ENCODE measurements at regions not wholly inside any gene's neighbourhood (a gene's known extent, or its start where the extent isn't known, plus 50 kb on each side); places are given as distances from the start of the nearest gene placed in this dataset.

DNA sequence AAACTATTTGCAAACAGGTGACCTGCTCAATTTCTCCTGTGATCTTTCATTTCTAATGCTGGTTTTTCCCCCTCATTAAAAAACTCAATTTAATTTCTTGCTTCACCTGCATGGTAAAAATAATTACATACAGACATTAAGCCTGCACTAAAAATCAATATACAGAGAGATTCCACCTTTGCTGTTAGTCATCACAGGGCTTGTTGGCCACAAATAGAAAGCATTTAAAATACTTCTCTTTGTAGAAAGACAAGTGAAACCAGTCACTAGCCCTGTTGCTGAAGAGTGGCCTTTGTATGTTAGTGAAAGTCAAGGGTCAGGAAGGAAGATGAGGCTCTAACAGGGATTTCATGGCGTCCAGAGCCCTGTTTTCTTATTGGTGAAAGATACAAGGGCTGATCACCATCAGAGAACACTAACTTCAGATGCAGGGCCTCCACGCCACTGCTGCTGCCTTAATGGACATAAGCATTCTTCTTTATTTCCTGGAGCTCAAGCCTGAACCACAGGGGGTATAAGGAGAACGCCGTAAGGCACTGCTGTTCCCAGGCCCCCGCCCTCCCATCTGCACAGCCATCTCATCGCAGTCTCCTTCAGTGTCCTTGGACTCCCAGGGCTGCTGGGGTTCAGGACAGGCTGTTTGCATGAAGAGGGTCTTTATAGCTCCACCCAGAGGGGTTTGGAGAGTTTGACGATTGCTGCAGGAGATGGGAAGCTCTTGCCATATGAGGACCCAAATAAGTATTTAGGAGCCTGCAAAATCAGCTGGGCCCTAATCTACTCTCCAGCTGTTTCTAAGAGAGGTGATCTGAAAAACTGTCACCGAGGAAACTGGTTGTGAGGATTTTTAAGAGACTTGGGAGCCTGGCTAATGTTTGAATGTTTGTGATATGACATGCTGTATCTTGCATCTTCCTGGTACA is 117.3 kb upstream of the IRF2BP2 start:
- Histone ChIP-seq H3K9me3 (ENCODE audit: low read length) (no peaks in the 10 kb centered on the region), H3K4me1 (ENCODE audit: insufficient read depth, low read length) (peaks cover 77% of the 10 kb centered on the region), H3K4me3 (ENCODE audit: low read length) (no peak overlapping the region), H3K27ac (ENCODE audit: low read depth, low read length) (peak overlapping the region; percentile 24), H3K27me3 (ENCODE audit: insufficient read depth, low read length, poor library complexity, severe bottlenecking) (no peaks in the 10 kb centered on the region), H3K36me3 (ENCODE audit: insufficient read depth, low read length) (no peaks in the 10 kb centered on the region)
- ChIA-PET CTCF (interaction anchor here (1.0 to 1.3 kb wide), 2 partner anchors 17 to 357 kb away, joined by 3 read pairs; no protein-coding TSS in a partner anchor), POLR2A (interaction anchor here (0.6 kb wide), 1 partner anchor 121 kb away, joined by 4 read pairs; no protein-coding TSS in a partner anchor)
- H3K27me3 Mint-ChIP-seq: peaks cover 0 to 3% of the 10 kb centered on the region in 2 donors
- H3K4me1 Mint-ChIP-seq: peaks cover 75 to 81% (median 78%) of the 10 kb centered on the region in 3 donors
- no peaks in the 10 kb centered on the region for H3K36me3 Mint-ChIP-seq
- H3K27ac Mint-ChIP-seq: peak overlapping the region; percentile 14 to 98 (median 78)
- peaks cover 0 to 3% (median 0%) of the 10 kb centered on the region in 5 donors for H3K9me3 Mint-ChIP-seq
- peak overlapping the region in 1 of 7 donors; percentile 8 for H3K4me3 Mint-ChIP-seq
- DNase-seq: no peak

- Histone ChIP-seq H3K36me3 (ENCODE audit: insufficient read depth, low read length) (no peaks in the 10 kb centered on the region), H3K27ac (ENCODE audit: low read depth, low read length) (peak overlapping the region; percentile 96), H3K27me3 (ENCODE audit: insufficient read depth, low read length, poor library complexity, severe bottlenecking) (no peaks in the 10 kb centered on the region), H3K4me3 (ENCODE audit: low read length) (no peak overlapping the region), H3K4me1 (ENCODE audit: insufficient read depth, low read length) (peaks cover 75% of the 10 kb centered on the region), H3K9me3 (ENCODE audit: low read length) (no peaks in the 10 kb centered on the region)
- CTCF ChIA-PET: interaction anchor here (0.9 kb wide), 1 partner anchor 17 kb away, joined by 3 read pairs; no protein-coding TSS in a partner anchor
- no peak for DNase-seq
- POLR2A ChIA-PET: no interaction called here
- Mint-ChIP-seq H3K4me3 (peak overlapping the region in 1 of 7 donors; percentile 51), H3K36me3 (no peaks in the 10 kb centered on the region), H3K9me3 (peaks cover 0 to 3% (median 0%) of the 10 kb centered on the region in 5 donors), H3K4me1 (peaks cover 71 to 78% (median 74%) of the 10 kb centered on the region in 3 donors), H3K27ac (peak overlapping the region; percentile 45 to 100 (median 94)), H3K27me3 (peaks cover 0 to 3% of the 10 kb centered on the region in 2 donors)
Observed at GRCh38 chr1:234726359-234726943, 116.5 kb upstream of the IRF2BP2 start.

- peaks cover 61 to 73% (median 73%) of the 10 kb centered on the region in 3 donors for H3K4me1 Mint-ChIP-seq
- POLR2A ChIA-PET: interaction anchor here (1.9 to 3.1 kb wide), 3 partner anchors 46 to 286 kb away, joined by 9 to 61 read pairs (median 33); partner anchors contain the start of gene IRF2BP2
- no peaks in the 10 kb centered on the region for H3K9me3 ChIP-seq (ENCODE audit: low read length)
- CTCF ChIA-PET: interaction anchor here (0.9 to 1.9 kb wide), 2 partner anchors 18 to 226 kb away, joined by 3 to 4 read pairs; no protein-coding TSS in a partner anchor
- H3K4me3 Mint-ChIP-seq: peak overlapping the region; percentile 38 to 83 (median 75)
- H3K27me3 Mint-ChIP-seq: peaks cover 0 to 3% of the 10 kb centered on the region in 2 donors
- H3K27me3 ChIP-seq (ENCODE audit: insufficient read depth, low read length, poor library complexity, severe bottlenecking): no peaks in the 10 kb centered on the region
- DNase-seq: peak in 3 of 5 donors; percentile 52 to 59 (median 56)
- no peaks in the 10 kb centered on the region for H3K36me3 Mint-ChIP-seq
- H3K9me3 Mint-ChIP-seq: peaks cover 0 to 3% (median 0%) of the 10 kb centered on the region in 5 donors
- peaks cover 70% of the 10 kb centered on the region for H3K4me1 ChIP-seq (ENCODE audit: insufficient read depth, low read length)
- H3K27ac Mint-ChIP-seq: peak overlapping the region; percentile 90 to 100 (median 98)
- peak overlapping the region; percentile 57 for H3K4me3 ChIP-seq (ENCODE audit: low read length)
- peak overlapping the region; percentile 96 for H3K27ac ChIP-seq (ENCODE audit: low read depth, low read length)
- no peaks in the 10 kb centered on the region for H3K36me3 ChIP-seq (ENCODE audit: insufficient read depth, low read length)
Observed at GRCh38 chr1:234725177-234726132, 115.5 kb upstream of the IRF2BP2 start.

DNA sequence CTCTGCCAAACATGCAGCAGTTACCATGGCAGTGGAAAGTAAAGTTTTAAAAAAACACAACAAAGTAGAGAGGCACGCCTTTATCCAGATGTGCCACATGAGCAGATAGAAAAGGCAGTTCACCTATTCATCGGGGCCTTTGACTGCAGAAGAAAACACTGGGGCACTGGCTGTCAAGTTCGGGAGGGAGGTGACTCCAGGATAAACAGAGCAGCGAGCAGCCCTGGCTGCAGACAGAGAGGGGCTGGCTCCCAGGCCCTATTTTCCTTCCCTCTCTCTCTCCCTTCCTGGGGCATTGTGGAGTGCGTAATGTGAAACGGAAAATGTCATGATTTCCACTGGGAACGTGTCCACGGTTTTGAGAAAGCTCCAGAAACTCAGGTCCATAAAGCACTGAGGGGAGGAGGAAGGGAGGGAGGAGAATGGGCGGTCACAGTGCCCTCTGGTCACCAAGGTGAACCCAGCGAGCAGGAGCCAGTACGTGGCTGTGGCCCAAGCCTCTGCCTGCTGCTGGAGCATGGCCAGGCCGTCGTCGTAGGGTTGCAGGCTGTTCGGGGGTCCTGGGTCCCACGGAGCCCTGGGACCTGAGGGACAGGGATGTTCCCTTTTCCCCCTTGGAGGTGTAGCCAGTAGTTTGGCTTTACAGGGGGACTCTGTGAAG is 114.7 kb upstream of the IRF2BP2 start:
- ChIA-PET POLR2A (interaction anchor here (0.6 to 3.1 kb wide), 18 partner anchors 8 to 348 kb away, joined by 3 to 61 read pairs (median 4); partner anchors contain the start of gene IRF2BP2), CTCF (interaction anchor here (0.9 to 1.9 kb wide), 13 partner anchors 8 to 359 kb away, joined by 3 to 7 read pairs (median 4); no protein-coding TSS in a partner anchor)
- peak overlapping the region; percentile 57 for H3K4me3 ChIP-seq (ENCODE audit: low read length)
- Mint-ChIP-seq H3K27ac (peak overlapping the region; percentile 90 to 100 (median 98)), H3K9me3 (peaks cover 0 to 3% (median 0%) of the 10 kb centered on the region in 5 donors), H3K27me3 (peaks cover 0 to 3% of the 10 kb centered on the region in 2 donors), H3K4me1 (peaks cover 54 to 67% (median 65%) of the 10 kb centered on the region in 3 donors), H3K36me3 (no peaks in the 10 kb centered on the region), H3K4me3 (peak overlapping the region; percentile 69 to 92 (median 80))
- peak overlapping the region; percentile 96 for H3K27ac ChIP-seq (ENCODE audit: low read depth, low read length)
- H3K4me1 ChIP-seq (ENCODE audit: insufficient read depth, low read length): peaks cover 63% of the 10 kb centered on the region
- H3K9me3 ChIP-seq (ENCODE audit: low read length): no peaks in the 10 kb centered on the region
- no peaks in the 10 kb centered on the region for H3K36me3 ChIP-seq (ENCODE audit: insufficient read depth, low read length)
- H3K27me3 ChIP-seq (ENCODE audit: insufficient read depth, low read length, poor library complexity, severe bottlenecking): no peaks in the 10 kb centered on the region
- DNase-seq: no peak

DNA sequence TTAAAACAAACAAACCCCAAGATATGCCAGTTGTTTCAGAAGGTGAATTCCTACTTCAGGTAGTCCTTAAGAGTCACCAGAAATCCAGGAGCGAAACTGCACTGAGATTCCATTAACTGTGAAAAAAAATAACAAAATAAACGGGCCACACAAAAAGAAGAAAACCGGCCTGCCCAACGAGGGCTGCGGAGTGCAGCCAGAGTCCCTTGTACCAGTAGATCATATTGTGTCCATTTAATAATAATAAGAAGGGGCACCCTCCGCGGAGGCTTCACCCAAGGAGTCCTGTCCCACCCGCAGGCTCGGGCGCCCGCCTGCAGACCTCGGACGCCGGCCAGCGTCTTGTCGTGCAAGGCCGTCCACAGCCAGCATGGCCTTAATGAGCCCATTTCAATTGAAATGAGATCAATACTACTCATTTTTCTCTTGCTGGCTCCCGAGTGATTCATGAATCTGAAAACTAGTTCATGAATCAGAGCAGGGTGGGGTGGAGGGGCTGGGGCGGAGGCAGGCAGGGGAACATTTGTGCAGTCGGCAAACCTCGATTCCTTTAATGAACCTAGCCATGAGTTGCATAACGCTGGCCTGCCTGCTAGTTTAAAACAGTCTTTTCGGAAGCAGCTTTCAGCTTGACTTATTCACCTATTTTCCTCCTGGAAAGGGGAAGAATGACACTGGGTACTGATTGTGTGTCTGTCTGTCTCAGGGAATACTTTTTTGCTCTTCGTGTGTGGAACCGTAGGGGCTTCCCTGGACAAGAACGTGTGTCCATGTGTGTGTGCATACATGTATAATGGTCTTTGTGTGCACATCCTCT is 113.1 kb upstream of the IRF2BP2 start:
- CTCF ChIA-PET: interaction anchor here (0.8 to 1.7 kb wide), 10 partner anchors 10 to 381 kb away, joined by 3 to 5 read pairs (median 4); no protein-coding TSS in a partner anchor
- H3K27me3 Mint-ChIP-seq: peaks cover 0 to 3% of the 10 kb centered on the region in 2 donors
- peaks cover 0 to 3% (median 0%) of the 10 kb centered on the region in 5 donors for H3K9me3 Mint-ChIP-seq
- Histone ChIP-seq H3K27ac (ENCODE audit: low read depth, low read length) (peak overlapping the region; percentile 96), H3K4me3 (ENCODE audit: low read length) (peak overlapping the region; percentile 57), H3K9me3 (ENCODE audit: low read length) (no peaks in the 10 kb centered on the region), H3K36me3 (ENCODE audit: insufficient read depth, low read length) (no peaks in the 10 kb centered on the region), H3K4me1 (ENCODE audit: insufficient read depth, low read length) (peaks cover 63% of the 10 kb centered on the region), H3K27me3 (ENCODE audit: insufficient read depth, low read length, poor library complexity, severe bottlenecking) (no peaks in the 10 kb centered on the region)
- POLR2A ChIA-PET: interaction anchor here (0.8 to 3.1 kb wide), 9 partner anchors 8 to 261 kb away, joined by 3 to 61 read pairs (median 5); partner anchors contain the start of gene IRF2BP2
- H3K36me3 Mint-ChIP-seq: no peaks in the 10 kb centered on the region
- peak overlapping the region; percentile 90 to 100 (median 98) for H3K27ac Mint-ChIP-seq
- H3K4me1 Mint-ChIP-seq: peaks cover 53 to 64% (median 61%) of the 10 kb centered on the region in 3 donors
- peak overlapping the region; percentile 69 to 92 (median 80) for H3K4me3 Mint-ChIP-seq
- peak in 2 of 5 donors; percentile 15 to 70 for DNase-seq

DNA sequence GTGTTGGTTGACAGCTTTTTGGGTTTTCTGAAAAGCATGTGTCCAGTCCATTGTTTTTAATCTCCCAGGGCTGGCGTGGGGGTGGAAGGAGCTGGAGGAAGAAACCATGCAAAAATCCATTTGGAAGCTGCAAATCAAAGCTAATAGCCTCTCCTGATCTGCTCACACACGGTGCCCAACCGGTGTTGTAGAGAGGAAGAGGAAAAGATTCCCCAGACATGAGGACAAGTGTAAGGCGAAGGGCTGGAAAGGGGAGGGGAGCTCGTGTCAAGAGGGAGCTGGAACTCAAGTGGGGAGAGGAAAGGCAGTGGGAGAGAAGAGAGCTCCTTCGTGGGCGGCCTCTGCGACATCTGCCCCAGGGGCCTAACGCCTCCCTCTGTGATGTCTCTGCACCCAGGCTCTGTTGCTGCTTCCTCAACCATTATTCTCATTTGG is 112.3 kb upstream of the IRF2BP2 start:
- peak overlapping the region in 3 of 7 donors; percentile 27 to 51 (median 37) for H3K4me3 Mint-ChIP-seq
- peaks cover 0 to 3% (median 0%) of the 10 kb centered on the region in 5 donors for H3K9me3 Mint-ChIP-seq
- no peaks in the 10 kb centered on the region for H3K36me3 Mint-ChIP-seq
- Histone ChIP-seq H3K27ac (ENCODE audit: low read depth, low read length) (no peak overlapping the region), H3K4me3 (ENCODE audit: low read length) (no peak overlapping the region), H3K27me3 (ENCODE audit: insufficient read depth, low read length, poor library complexity, severe bottlenecking) (no peaks in the 10 kb centered on the region), H3K4me1 (ENCODE audit: insufficient read depth, low read length) (peaks cover 58% of the 10 kb centered on the region), H3K36me3 (ENCODE audit: insufficient read depth, low read length) (no peaks in the 10 kb centered on the region), H3K9me3 (ENCODE audit: low read length) (no peaks in the 10 kb centered on the region)
- H3K4me1 Mint-ChIP-seq: peaks cover 49 to 64% (median 60%) of the 10 kb centered on the region in 3 donors
- no peak for DNase-seq
- H3K27ac Mint-ChIP-seq: peak overlapping the region; percentile 22 to 99 (median 82)
- POLR2A ChIA-PET: interaction anchor here (0.8 kb wide), 1 partner anchor 109 kb away, joined by 4 read pairs; no protein-coding TSS in a partner anchor
- CTCF ChIA-PET: interaction anchor here (0.9 to 1.4 kb wide), 2 partner anchors 18 to 382 kb away, joined by 3 read pairs; no protein-coding TSS in a partner anchor
- peaks cover 0 to 3% of the 10 kb centered on the region in 2 donors for H3K27me3 Mint-ChIP-seq

All from CD8-positive, alpha-beta memory T cell (primary cell).